ENCODE measurements at regions not wholly inside any gene's neighbourhood (a gene's known extent, or its start where the extent isn't known, plus 50 kb on each side); places are given as distances from the start of the nearest gene placed in this dataset.

- DNase-seq (ENCODE audit: low read depth in 2 of 3, low spot score in 2 of 3), result no peak
Measured at GRCh38 chr11:26025676-26026075, 306.3 kb upstream of the ANO3 start.

GRCh38 chr11:26026078-26026477 lies 305.9 kb upstream of the ANO3 start:
- DNase-seq (ENCODE audit: low read depth in 2 of 3, low spot score in 2 of 3), result no peak

GRCh38 chr11:26027887-26028286 lies 304.0 kb upstream of the ANO3 start:
- no peak for DNase-seq (ENCODE audit: low read depth in 2 of 3, low spot score in 2 of 3)

GRCh38 chr11:26028393-26028911 lies 303.5 kb upstream of the ANO3 start:
- no peak for DNase-seq (ENCODE audit: low read depth in 2 of 3, low spot score in 2 of 3)

GRCh38 chr11:26030399-26030798 lies 301.5 kb upstream of the ANO3 start:
- DNase-seq (ENCODE audit: low read depth in 2 of 3, low spot score in 2 of 3), result no peak

GRCh38 chr11:26032241-26032640 lies 299.7 kb upstream of the ANO3 start:
- DNase-seq (ENCODE audit: low read depth in 2 of 3, low spot score in 2 of 3), result no peak

- DNase-seq (ENCODE audit: low read depth in 2 of 3, low spot score in 2 of 3), result no peak
Measured at GRCh38 chr11:26035696-26036095, 296.2 kb upstream of the ANO3 start.

- DNase-seq (ENCODE audit: low read depth in 2 of 3, low spot score in 2 of 3), result no peak
Measured at GRCh38 chr11:26037716-26038115, 294.2 kb upstream of the ANO3 start.

- DNase-seq (ENCODE audit: low read depth in 2 of 3, low spot score in 2 of 3), result no peak
Measured at GRCh38 chr11:26040339-26040738, 291.6 kb upstream of the ANO3 start.

GRCh38 chr11:26042113-26042512 lies 289.8 kb upstream of the ANO3 start:
- DNase-seq (ENCODE audit: low read depth in 2 of 3, low spot score in 2 of 3), result no peak

GRCh38 chr11:26043665-26044064 lies 288.3 kb upstream of the ANO3 start:
- DNase-seq (ENCODE audit: low read depth in 2 of 3, low spot score in 2 of 3), result no peak

- no peak for DNase-seq (ENCODE audit: low read depth in 2 of 3, low spot score in 2 of 3)
Measured at GRCh38 chr11:26044389-26044788, 287.5 kb upstream of the ANO3 start.

- DNase-seq (ENCODE audit: low read depth in 2 of 3, low spot score in 2 of 3), result no peak
Measured at GRCh38 chr11:26045082-26045481, 286.8 kb upstream of the ANO3 start.

- no peak for DNase-seq (ENCODE audit: low read depth in 2 of 3, low spot score in 2 of 3)
Measured at GRCh38 chr11:26048271-26048670, 283.7 kb upstream of the ANO3 start.

- no peak for DNase-seq (ENCODE audit: low read depth in 2 of 3, low spot score in 2 of 3)
Measured at GRCh38 chr11:26053966-26054365, 278.0 kb upstream of the ANO3 start.

- DNase-seq (ENCODE audit: low read depth in 2 of 3, low spot score in 2 of 3), result no peak
Measured at GRCh38 chr11:26062660-26063059, 269.3 kb upstream of the ANO3 start.

GRCh38 chr11:26063915-26064314 lies 268.0 kb upstream of the ANO3 start:
- DNase-seq (ENCODE audit: low read depth in 2 of 3, low spot score in 2 of 3), result no peak

GRCh38 chr11:26065944-26066343 lies 266.0 kb upstream of the ANO3 start:
- DNase-seq (ENCODE audit: low read depth in 2 of 3, low spot score in 2 of 3), result no peak

GRCh38 chr11:26070714-26071380 lies 261.1 kb upstream of the ANO3 start:
- DNase-seq (ENCODE audit: low read depth in 2 of 3, low spot score in 2 of 3), result no peak

GRCh38 chr11:26072614-26073153 lies 259.2 kb upstream of the ANO3 start:
- DNase-seq (ENCODE audit: low read depth in 2 of 3, low spot score in 2 of 3), result no peak

GRCh38 chr11:26073646-26074045 lies 258.3 kb upstream of the ANO3 start:
- no peak for DNase-seq (ENCODE audit: low read depth in 2 of 3, low spot score in 2 of 3)

- no peak for DNase-seq (ENCODE audit: low read depth in 2 of 3, low spot score in 2 of 3)
Measured at GRCh38 chr11:26076233-26076990, 255.5 kb upstream of the ANO3 start.
